H1 (cell line): ENCODE measurements at regions not wholly inside any gene's neighbourhood (a gene's known extent, or its start where the extent isn't known, plus 50 kb on each side); places are given as distances from the start of the nearest gene placed in this dataset.

Experiments used
- CTCF ChIA-PET: fragments of 300-600 bp; sonication (Branson Sonifier 250); formaldehyde crosslinking; loops from one replicate; lab custom pipeline; 2021; ENCODE audit not compliant: partially characterized antibody; lab: Charles Lee
- POLR2A ChIA-PET: fragments of 300-600 bp; sonication (Branson Sonifier 250); formaldehyde crosslinking; loops from one replicate; lab custom pipeline; 2021; ENCODE audit warnings: inconsistent platforms; ENCODE audit not compliant: partially characterized antibody; lab: Charles Lee
- DNase-seq, 2 experiments: peaks; one replicate each; pipeline versions ENCODE4 v3.0.0 to v3.0.0-alpha.2; 2010 to 2022; ENCODE audit warnings: low spot score in 2 of 2, low read depth in 1 of 2, mixed read lengths in 1 of 2
- FAIRE-seq: peaks from 2 replicates; lab custom pipeline; 2011; peaks lifted over from hg19 to GRCh38; lab: Jason Lieb, UNC
- H2AFZ ChIP-seq: 2 replicates; pipeline ENCODE4 v1.8.1; 2012; ENCODE audit warnings: low read length, inconsistent platforms
- H2AK5ac ChIP-seq: 2 replicates; pipeline ENCODE4 v1.6.1; 2013; ENCODE audit warnings: low read depth, low read length
- H2BK120ac ChIP-seq: replicated peaks from 2 replicates; pipeline ENCODE3; 2013; ENCODE audit warnings: low read depth, low read length, inconsistent platforms
- H2BK12ac ChIP-seq: 2 replicates; pipeline ENCODE4 v1.6.1; 2013; ENCODE audit warnings: low read depth, low read length
- H2BK15ac ChIP-seq: 2 replicates; pipeline ENCODE4 v1.6.1; 2013; ENCODE audit warnings: low read length
- H2BK20ac ChIP-seq: 2 replicates; pipeline ENCODE4 v1.6.1; 2013; ENCODE audit warnings: low read length
- H2BK5ac ChIP-seq: 2 replicates; pipeline ENCODE4 v1.6.1; 2013; ENCODE audit warnings: low read depth, low read length
- H3K14ac ChIP-seq: 2 replicates; pipeline ENCODE4 v1.6.1; 2013; ENCODE audit warnings: inconsistent platforms; ENCODE audit not compliant: insufficient read length
- H3K18ac ChIP-seq: 2 replicates; pipeline ENCODE4 v1.6.1; 2013; ENCODE audit warnings: low read length; ENCODE audit errors: extremely low read depth
- H3K23ac ChIP-seq: 2 replicates; pipeline ENCODE4 v1.6.1; 2013; ENCODE audit warnings: inconsistent platforms; ENCODE audit not compliant: insufficient read length
- H3K23me2 ChIP-seq: 2 replicates; pipeline ENCODE4 v1.6.1; 2013; ENCODE audit warnings: low read depth, low read length
- H3K27ac ChIP-seq: 2 replicates; pipeline ENCODE4 v1.6.1; 2011; ENCODE audit warnings: low read depth, low read length, inconsistent platforms
- H3K27me3 ChIP-seq, 4 experiments: replicated peaks in 1 of 4; 1 replicate in 1 of 4; 2 replicates in 3 of 4; pipeline versions ENCODE4 v1.6.1 to v1.8.1; 2011 to 2013; ENCODE audit warnings: low read length in 3 of 4, mild to moderate bottlenecking in 3 of 4, inconsistent platforms in 2 of 4, mixed read lengths in 2 of 4, moderate library complexity in 1 of 4; ENCODE audit not compliant: control insufficient read depth in 3 of 4, insufficient read depth in 3 of 4; ENCODE audit errors: extremely low read depth in 1 of 4
- H3K36me3 ChIP-seq, 4 experiments: 2 replicates each; pipeline versions ENCODE4 v1.6.1 to v1.8.1; 2011 to 2013; ENCODE audit warnings: mild to moderate bottlenecking in 4 of 4, low read length in 3 of 4, moderate library complexity in 2 of 4, control low read depth in 1 of 4, inconsistent platforms in 1 of 4; ENCODE audit not compliant: insufficient read depth in 4 of 4, control insufficient read depth in 2 of 4
- H3K4ac ChIP-seq: replicated peaks from 2 replicates; pipeline ENCODE3; 2013; ENCODE audit warnings: low read length, low read depth, mixed read lengths, inconsistent platforms; ENCODE audit not compliant: insufficient read length
- H3K4me1 ChIP-seq, 4 experiments: replicated peaks in 1 of 4; 1 replicate in 1 of 4; 2 replicates in 3 of 4; pipeline versions ENCODE4 v1.6.1 to v1.8.1; 2011 to 2013; ENCODE audit warnings: low read length in 3 of 4, inconsistent platforms in 2 of 4, mixed read lengths in 1 of 4; ENCODE audit not compliant: insufficient read depth in 4 of 4, control insufficient read depth in 3 of 4
- H3K4me2 ChIP-seq, 2 experiments: 2 replicates each; pipeline versions ENCODE4 v1.6.1 to v1.8.1; 2011 to 2013; ENCODE audit warnings: low read depth in 2 of 2, low read length in 2 of 2, control low read depth in 1 of 2, inconsistent platforms in 1 of 2, mild to moderate bottlenecking in 1 of 2; ENCODE audit not compliant: insufficient read depth in 1 of 2
- H3K4me3 ChIP-seq, 4 experiments: fragments of 200-600, 300-600 bp in 1 of 4; sonication (generic), shearing (Covaris generic), sonication (Bioruptor Twin) in 1 of 4; 2 replicates each; pipeline versions ENCODE4 v1.5.1 to v1.8.1; 2011 to 2016; ENCODE audit warnings: low read length in 4 of 4, low read depth in 3 of 4, control low read depth in 2 of 4, inconsistent platforms in 2 of 4, mild to moderate bottlenecking in 2 of 4, mixed read lengths in 1 of 4, moderate library complexity in 1 of 4; ENCODE audit not compliant: insufficient read depth in 2 of 4; ENCODE audit errors: extremely low read depth in 1 of 4
- H3K56ac ChIP-seq: replicated peaks from 2 replicates; pipeline ENCODE3; 2013; ENCODE audit warnings: low read depth, mild to moderate bottlenecking, mixed read lengths, low read length, inconsistent platforms; ENCODE audit not compliant: insufficient read length
- H3K79me1 ChIP-seq: 2 replicates; pipeline ENCODE4 v1.6.1; 2013; ENCODE audit warnings: low read depth, low read length, control low read depth
- H3K79me2 ChIP-seq, 2 experiments: 2 replicates each; pipeline versions ENCODE4 v1.6.1 to v1.8.1; 2012 to 2013; ENCODE audit warnings: low read length in 2 of 2, mild to moderate bottlenecking in 2 of 2, inconsistent platforms in 1 of 2; ENCODE audit not compliant: insufficient read depth in 2 of 2, control insufficient read depth in 1 of 2
- H3K9ac ChIP-seq, 4 experiments: replicated peaks in 1 of 4; 1 replicate in 1 of 4; 2 replicates in 3 of 4; pipeline versions ENCODE4 v1.6.1 to v1.8.1; 2011 to 2013; ENCODE audit warnings: low read depth in 3 of 4, low read length in 3 of 4, control low read depth in 2 of 4, mild to moderate bottlenecking in 2 of 4, moderate library complexity in 2 of 4, inconsistent platforms in 1 of 4; ENCODE audit errors: extremely low read depth in 1 of 4
- H3K9me3 ChIP-seq, 2 experiments: 2 replicates each; pipeline versions ENCODE4 v1.6.1 to v1.8.1; 2012 to 2013; ENCODE audit warnings: mild to moderate bottlenecking in 2 of 2, moderate library complexity in 2 of 2, control low read depth in 1 of 2, inconsistent platforms in 1 of 2, low read depth in 1 of 2, low read length in 1 of 2, mixed read lengths in 1 of 2; ENCODE audit not compliant: insufficient read depth in 2 of 2
- H4K20me1 ChIP-seq, 2 experiments: replicated peaks in 1 of 2; 2 replicates each; pipeline versions ENCODE3 to v1.8.1; 2011 to 2013; ENCODE audit warnings: inconsistent platforms in 2 of 2, low read length in 2 of 2, mild to moderate bottlenecking in 1 of 2; ENCODE audit not compliant: insufficient read depth in 2 of 2, control insufficient read depth in 1 of 2
- H4K5ac ChIP-seq: 2 replicates; pipeline ENCODE4 v1.6.1; 2013; ENCODE audit warnings: low read length, low read depth, mixed read lengths, inconsistent platforms; ENCODE audit not compliant: insufficient read length
- H4K8ac ChIP-seq: 2 replicates; pipeline ENCODE4 v1.8.0; 2013; ENCODE audit warnings: mild to moderate bottlenecking, moderate library complexity, low read length, inconsistent platforms; ENCODE audit not compliant: insufficient read depth; ENCODE audit errors: extremely low read depth
- H4K91ac ChIP-seq: replicated peaks from 2 replicates; pipeline ENCODE3; 2013; ENCODE audit warnings: low read length, mixed read lengths, inconsistent platforms; ENCODE audit not compliant: insufficient read length
- BCL11A ChIP-seq, 2 experiments: IDR thresholded peaks; one replicate each; pipeline ENCODE4 v1.6.1; 2011; ENCODE audit warnings: low read depth in 2 of 2, low read length in 2 of 2, mild to moderate bottlenecking in 2 of 2
- CHD1 ChIP-seq: IDR thresholded peaks from 2 replicates; pipeline ENCODE4 v1.6.1; 2012; ENCODE audit warnings: low read depth, low read length, improper control_type of control experiment
- CREB1 ChIP-seq: IDR thresholded peaks from 2 replicates; pipeline ENCODE4 v1.6.1; 2012; ENCODE audit warnings: inconsistent platforms
- HDAC6 ChIP-seq: IDR thresholded peaks from one replicate; pipeline ENCODE4 v1.7.1; 2012; ENCODE audit warnings: low read depth, mild to moderate bottlenecking, inconsistent platforms, low read length, moderate library complexity
- KDM4A ChIP-seq: IDR thresholded peaks from one replicate; pipeline ENCODE4 v1.7.1; 2012; ENCODE audit warnings: low read depth, mild to moderate bottlenecking, moderate library complexity, low read length, inconsistent platforms; ENCODE audit not compliant: severe bottlenecking
- MAFK ChIP-seq: IDR thresholded peaks from 2 replicates; pipeline ENCODE4 v1.6.1; 2012; ENCODE audit warnings: low read depth, mild to moderate bottlenecking, improper control_type of control experiment, low read length
- RAD21 ChIP-seq, 2 experiments: IDR thresholded peaks in 1 of 2; conservative IDR thresholded peaks in 1 of 2; 2 replicates each; pipeline ENCODE4 v1.6.1; 2011; ENCODE audit warnings: low read depth in 2 of 2, low read length in 2 of 2, improper control_type of control experiment in 1 of 2, inconsistent platforms in 1 of 2, mild to moderate bottlenecking in 1 of 2, moderate library complexity in 1 of 2
- RFX5 ChIP-seq: IDR thresholded peaks from 2 replicates; pipeline ENCODE4 v1.6.1; 2011; ENCODE audit warnings: low read depth, low read length, improper control_type of control experiment, borderline replicate concordance
- RXRA ChIP-seq: IDR thresholded peaks from 2 replicates; pipeline ENCODE4 v1.6.1; 2011; ENCODE audit warnings: low read depth, mild to moderate bottlenecking, low read length, moderate library complexity; ENCODE audit not compliant: insufficient read depth
- SAP30 ChIP-seq: fragments of 300-600 bp; sonication (generic); IDR thresholded peaks from 2 replicates; pipeline ENCODE4 v1.7.1; 2012; ENCODE audit warnings: low read length, moderate library complexity, mild to moderate bottlenecking, inconsistent platforms; ENCODE audit not compliant: insufficient read depth, insufficient replicate concordance
- SIN3A ChIP-seq, 2 experiments: IDR thresholded peaks in 1 of 2; conservative IDR thresholded peaks in 1 of 2; 2 replicates each; pipeline ENCODE4 v1.6.1; 2011 to 2012; ENCODE audit warnings: low read length in 2 of 2, improper control_type of control experiment in 1 of 2, low read depth in 1 of 2, mild to moderate bottlenecking in 1 of 2
- SIX5 ChIP-seq: IDR thresholded peaks from 2 replicates; pipeline ENCODE4 v1.6.1; 2011; ENCODE audit warnings: mild to moderate bottlenecking, low read depth, low read length
- SP4 ChIP-seq: IDR thresholded peaks from 2 replicates; pipeline ENCODE4 v1.6.1; 2012; ENCODE audit warnings: low read length, inconsistent platforms
- TCF12 ChIP-seq: IDR thresholded peaks from 2 replicates; pipeline ENCODE4 v1.6.1; 2011; ENCODE audit warnings: low read depth, mild to moderate bottlenecking, low read length
- WGBS, 2 experiments: shearing (Covaris generic) in 1 of 2; methylation state at CpG; one replicate each; pipeline versions ENCODE4 v1.1.6 to v1.1.7; 2013 to 2015; ENCODE audit warnings: low lambda C conversion rate in 2 of 2, mixed read lengths in 2 of 2, inconsistent platforms in 1 of 2, low coverage in 1 of 2, missing lambda C conversion rate in 1 of 2; ENCODE audit not compliant: insufficient replicate concordance in 2 of 2, insufficient coverage in 1 of 2, insufficient read length in 1 of 2; ENCODE audit errors: extremely low coverage in 1 of 2, missing lambda C conversion rate in 1 of 2; 5-methylcytosine and 5-hydroxymethylcytosine counted together

DNA sequence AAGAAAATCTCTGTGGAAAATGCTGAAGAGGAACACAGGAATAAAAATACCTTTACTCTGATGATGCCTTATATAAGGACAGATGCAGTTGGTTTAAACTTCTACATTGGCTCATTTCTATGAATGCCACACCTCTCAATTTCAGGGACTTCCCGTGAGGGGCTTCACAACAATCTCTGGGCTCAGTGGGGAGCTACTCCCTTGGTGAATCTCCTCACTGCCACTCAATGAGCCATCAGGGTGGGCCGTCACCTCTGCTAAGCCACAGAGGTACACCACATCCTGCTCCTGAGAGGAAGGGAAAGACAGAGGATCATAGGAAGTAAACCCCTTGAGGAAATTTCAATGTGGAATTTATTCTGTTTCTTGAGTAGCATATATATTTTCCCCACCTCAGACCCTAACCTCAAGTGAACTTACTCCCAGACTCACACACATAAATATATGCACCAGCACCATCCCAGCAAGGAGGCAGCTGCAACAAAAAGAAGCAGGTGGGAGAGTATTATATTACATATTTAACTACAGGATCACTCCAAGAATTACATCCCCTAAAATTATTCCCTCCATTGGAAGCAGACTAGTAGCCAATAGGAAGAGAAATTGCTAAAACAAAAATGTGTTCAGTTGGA, 63.3 kb upstream of the PRSS1 start:
- no peaks in the 10 kb centered on the region for H3K79me1 ChIP-seq
- FAIRE-seq: no peak
- no peak overlapping the region for H3K4me3 ChIP-seq
- ChIA-PET POLR2A (no interaction called here), CTCF (interaction anchor here (0.7 to 1.6 kb wide), 3 partner anchors 83 to 148 kb away, joined by 3 to 5 read pairs (median 5); no protein-coding TSS in a partner anchor)
- no peaks in the 10 kb centered on the region for H3K4me1 ChIP-seq
- H3K4me2 ChIP-seq: no peak overlapping the region
- H3K36me3 ChIP-seq: no peaks in the 10 kb centered on the region
- H3K14ac ChIP-seq: no peak overlapping the region
- H3K23ac ChIP-seq: no peak overlapping the region
- H3K18ac ChIP-seq: no peak overlapping the region
- H3K9me3 ChIP-seq: no peaks in the 10 kb centered on the region
- no peak overlapping the region for H2BK12ac ChIP-seq
- 79% methylated on average over 2 of the region's 2 CpGs; no CpG with 5 or more reads in 1 of the 2 experiments for WGBS, 2 experiments
- H3K27ac ChIP-seq: no peak overlapping the region
- DNase-seq: no peak
- H3K27me3 ChIP-seq: no peaks in the 10 kb centered on the region
- H2AFZ ChIP-seq: no peak overlapping the region
- no peak overlapping the region for H2AK5ac ChIP-seq
- H3K9ac ChIP-seq: no peak overlapping the region
- H2BK5ac ChIP-seq: no peak overlapping the region
- no peak overlapping the region for H4K91ac ChIP-seq
- H4K8ac ChIP-seq: no peak overlapping the region; the same call in 1 of the 2 replicates
- no peak overlapping the region for H2BK15ac ChIP-seq
- H3K23me2 ChIP-seq: no peaks in the 10 kb centered on the region
- H3K4ac ChIP-seq: no peak overlapping the region
- no peak overlapping the region for H2BK120ac ChIP-seq
- H4K5ac ChIP-seq: no peak overlapping the region
- H2BK20ac ChIP-seq: no peak overlapping the region
- H4K20me1 ChIP-seq: no peaks in the 10 kb centered on the region
- H3K56ac ChIP-seq: no peak overlapping the region
- H3K79me2 ChIP-seq: no peaks in the 10 kb centered on the region
- no peak for TF ChIP-seq SP4
- no peak for TF ChIP-seq RXRA
- TF ChIP-seq SIX5: no peak
- TF ChIP-seq SIN3A (conservative IDR thresholded peaks at IDR 0.05 in 1 of 2, IDR thresholded peaks at IDR 0.05 in 1 of 2; ENCODE audit: low read depth in 1 of 2, low read length in 2 of 2): no peak
- no peak for TF ChIP-seq TCF12
- TF ChIP-seq MAFK: no peak
- no peak for TF ChIP-seq CREB1
- no peak for TF ChIP-seq HDAC6
- TF ChIP-seq CHD1: no peak
- no peak for TF ChIP-seq RAD21 (IDR thresholded peaks at IDR 0.05 in 1 of 2, conservative IDR thresholded peaks at IDR 0.05 in 1 of 2; ENCODE audit: low read depth in 2 of 2, low read length in 2 of 2)
- TF ChIP-seq BCL11A (IDR thresholded peaks at IDR 0.05; ENCODE audit: low read depth in 2 of 2, low read length in 2 of 2): no peak
- TF ChIP-seq SAP30: no peak
- no peak for TF ChIP-seq KDM4A
- no peak for TF ChIP-seq RFX5
